ENCODE measurements at regions not wholly inside any gene's neighbourhood (a gene's known extent, or its start where the extent isn't known, plus 50 kb on each side); places are given as distances from the start of the nearest gene placed in this dataset.

GRCh38 chr5:92554447-92555085 is 1026.5 kb downstream of the NR2F1-AS1 start:
- Histone ChIP-seq H3K4me3 (no peak overlapping the region), H3K27ac (no peak overlapping the region), H3K27me3 (no peaks in the 10 kb centered on the region), H3K9me3 (no peaks in the 10 kb centered on the region), H3K36me3 (no peaks in the 10 kb centered on the region), H3K4me1 (no peaks in the 10 kb centered on the region)
- intact Hi-C loops (cut with DNase I): no loop called here
- no peak for DNase-seq
- TF ChIP-seq POLR2A (IDR thresholded peaks at IDR 0.05): no peak
- TF ChIP-seq CTCF (IDR thresholded peaks at IDR 0.05): no peak
- no peak for ATAC-seq
- 89% methylated on average over 1 of the region's 1 CpG for WGBS (ENCODE audit: insufficient coverage, low coverage, low lambda C conversion rate, missing lambda C conversion rate)

GRCh38 chr5:92553326-92553725 is 1027.7 kb downstream of the NR2F1-AS1 start:
- no peak overlapping the region for H3K4me3 ChIP-seq
- no peaks in the 10 kb centered on the region for H3K4me1 ChIP-seq
- no peaks in the 10 kb centered on the region for H3K36me3 ChIP-seq
- intact Hi-C loops (cut with DNase I): no loop called here
- no peak for DNase-seq
- H3K27ac ChIP-seq: no peak overlapping the region
- ATAC-seq: peak in 1 of 4 donors; percentile 29
- no peaks in the 10 kb centered on the region for H3K9me3 ChIP-seq
- no peak for TF ChIP-seq POLR2A (IDR thresholded peaks at IDR 0.05)
- TF ChIP-seq CTCF (IDR thresholded peaks at IDR 0.05): no peak
- H3K27me3 ChIP-seq: no peaks in the 10 kb centered on the region

GRCh38 chr5:92552206-92553160 is 1028.5 kb downstream of the NR2F1-AS1 start:
- Histone ChIP-seq H3K9me3 (no peaks in the 10 kb centered on the region), H3K4me3 (no peak overlapping the region), H3K4me1 (no peaks in the 10 kb centered on the region), H3K36me3 (no peaks in the 10 kb centered on the region), H3K27ac (peak overlapping the region in 1 of 3 donors; percentile 66), H3K27me3 (no peaks in the 10 kb centered on the region)
- no peak for TF ChIP-seq POLR2A (IDR thresholded peaks at IDR 0.05)
- no peak for TF ChIP-seq CTCF (IDR thresholded peaks at IDR 0.05)
- no peak for DNase-seq
- intact Hi-C loops (cut with DNase I): no loop called here
- peak; percentile 55 to 97 (median 68) for ATAC-seq
- WGBS (ENCODE audit: insufficient coverage, low coverage, low lambda C conversion rate, missing lambda C conversion rate): 35% methylated on average over 8 of the region's 8 CpGs

GRCh38 chr5:92548346-92548745 is 1032.7 kb downstream of the NR2F1-AS1 start:
- ATAC-seq (no peak), DNase-seq (no peak)
- WGBS (ENCODE audit: insufficient coverage, low coverage, low lambda C conversion rate, missing lambda C conversion rate): 43% methylated on average over 2 of the region's 2 CpGs
- no peaks in the 10 kb centered on the region for H3K9me3 ChIP-seq
- intact Hi-C loops (cut with DNase I): no loop called here
- no peaks in the 10 kb centered on the region for H3K36me3 ChIP-seq
- no peak overlapping the region for H3K27ac ChIP-seq
- no peaks in the 10 kb centered on the region for H3K27me3 ChIP-seq
- TF ChIP-seq CTCF (IDR thresholded peaks at IDR 0.05) (no peak), POLR2A (IDR thresholded peaks at IDR 0.05) (no peak)
- no peaks in the 10 kb centered on the region for H3K4me1 ChIP-seq
- H3K4me3 ChIP-seq: no peak overlapping the region
